ENCODE measurements at regions not wholly inside any gene's neighbourhood (a gene's known extent, or its start where the extent isn't known, plus 50 kb on each side); places are given as distances from the start of the nearest gene placed in this dataset.

GRCh38 chr7:73977619-73978618 lies 50.1 kb upstream of the ELN start:
- no peak for DNase-seq (ENCODE audit: low spot score)
- TF ChIP-seq, protein P1, sequence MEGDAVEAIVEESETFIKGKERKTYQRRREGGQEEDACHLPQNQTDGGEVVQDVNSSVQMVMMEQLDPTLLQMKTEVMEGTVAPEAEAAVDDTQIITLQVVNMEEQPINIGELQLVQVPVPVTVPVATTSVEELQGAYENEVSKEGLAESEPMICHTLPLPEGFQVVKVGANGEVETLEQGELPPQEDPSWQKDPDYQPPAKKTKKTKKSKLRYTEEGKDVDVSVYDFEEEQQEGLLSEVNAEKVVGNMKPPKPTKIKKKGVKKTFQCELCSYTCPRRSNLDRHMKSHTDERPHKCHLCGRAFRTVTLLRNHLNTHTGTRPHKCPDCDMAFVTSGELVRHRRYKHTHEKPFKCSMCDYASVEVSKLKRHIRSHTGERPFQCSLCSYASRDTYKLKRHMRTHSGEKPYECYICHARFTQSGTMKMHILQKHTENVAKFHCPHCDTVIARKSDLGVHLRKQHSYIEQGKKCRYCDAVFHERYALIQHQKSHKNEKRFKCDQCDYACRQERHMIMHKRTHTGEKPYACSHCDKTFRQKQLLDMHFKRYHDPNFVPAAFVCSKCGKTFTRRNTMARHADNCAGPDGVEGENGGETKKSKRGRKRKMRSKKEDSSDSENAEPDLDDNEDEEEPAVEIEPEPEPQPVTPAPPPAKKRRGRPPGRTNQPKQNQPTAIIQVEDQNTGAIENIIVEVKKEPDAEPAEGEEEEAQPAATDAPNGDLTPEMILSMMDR (IDR thresholded peaks at IDR 0.05; ENCODE audit: extremely low read depth, missing control alignments) = no peak
